BJ (cell line): ENCODE measurements at regions not wholly inside any gene's neighbourhood (a gene's known extent, or its start where the extent isn't known, plus 50 kb on each side); places are given as distances from the start of the nearest gene placed in this dataset.

Source experiments
- CTCF ChIA-PET: fragments of 350-600 bp; formaldehyde crosslinking; extraction: SDS; loops from one replicate; lab custom pipeline; 2021; ENCODE audit warnings: antibody characterized with exemption, inconsistent platforms; lab: Yijun Ruan, JAX
- POLR2A ChIA-PET: fragments of 300-600 bp; sonication (Branson Sonifier 250); formaldehyde crosslinking; extraction: SDS; loops from one replicate; lab custom pipeline; 2021; ENCODE audit warnings: antibody characterized with exemption; lab: Charles Lee
- DNase-seq: peaks from one replicate; pipeline ENCODE4 v3.0.0-alpha.2; 2011; ENCODE audit warnings: low read depth
- H3K27me3 ChIP-seq: 2 replicates; pipeline ENCODE4 v1.6.0; 2011; ENCODE audit warnings: low read length; ENCODE audit not compliant: control insufficient read depth, insufficient read depth
- H3K36me3 ChIP-seq: 2 replicates; pipeline ENCODE4 v1.5.1; 2011; ENCODE audit warnings: low read length; ENCODE audit not compliant: control insufficient read depth, insufficient read depth
- H3K4me3 ChIP-seq: 2 replicates; pipeline ENCODE4 v1.5.1; 2011; ENCODE audit warnings: low read depth, mild to moderate bottlenecking, control low read depth, low read length
- CTCF ChIP-seq: IDR thresholded peaks from 2 replicates; pipeline ENCODE4 v1.5.1; 2011; ENCODE audit warnings: low read depth, mild to moderate bottlenecking, control low read depth, inconsistent platforms, low read length, moderate library complexity; ENCODE audit not compliant: insufficient read depth

- CTCF ChIA-PET: no interaction called here
- no peaks in the 10 kb centered on the region for H3K36me3 ChIP-seq
- POLR2A ChIA-PET: no interaction called here
- no peaks in the 10 kb centered on the region for H3K27me3 ChIP-seq
- no peak overlapping the region for H3K4me3 ChIP-seq
- no peak for DNase-seq
- no peak for TF ChIP-seq CTCF
Observed at GRCh38 chr18:28571929-28572328, 395.0 kb upstream of the CDH2 start.

- CTCF ChIA-PET: interaction anchor here (0.6 kb wide), 1 partner anchor 16 kb away, joined by 3 read pairs; no protein-coding TSS in a partner anchor
- POLR2A ChIA-PET: no interaction called here
- no peak overlapping the region for H3K4me3 ChIP-seq
- no peaks in the 10 kb centered on the region for H3K27me3 ChIP-seq
- H3K36me3 ChIP-seq: no peaks in the 10 kb centered on the region
- DNase-seq: no peak
- no peak for TF ChIP-seq CTCF
Observed at GRCh38 chr18:28560331-28560730, 383.4 kb upstream of the CDH2 start.

DNA sequence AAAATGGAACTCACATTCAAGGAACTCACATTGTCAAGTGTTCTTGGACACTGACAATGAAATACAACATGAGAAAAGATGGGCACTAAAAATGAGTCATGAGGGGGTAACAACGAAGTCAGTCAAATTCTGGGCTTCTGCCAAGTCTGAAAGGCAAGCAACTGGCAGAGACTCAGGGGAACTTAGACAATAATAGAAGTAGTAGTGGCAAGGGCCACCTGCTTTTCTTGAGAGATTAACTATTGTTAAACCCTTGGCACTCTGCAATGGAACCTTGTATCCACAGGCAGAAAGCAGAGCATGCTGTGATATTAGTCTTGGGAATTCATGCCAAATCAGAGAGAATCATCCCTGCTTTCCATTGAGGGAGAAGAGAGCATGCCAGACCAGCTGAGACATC lies 382.6 kb upstream of the CDH2 start:
- POLR2A ChIA-PET: no interaction called here
- H3K27me3 ChIP-seq: no peaks in the 10 kb centered on the region
- no peaks in the 10 kb centered on the region for H3K36me3 ChIP-seq
- no peak for TF ChIP-seq CTCF
- DNase-seq: no peak
- CTCF ChIA-PET: interaction anchor here (0.6 kb wide), 1 partner anchor 1264 kb away, joined by 3 read pairs; no protein-coding TSS in a partner anchor
- no peak overlapping the region for H3K4me3 ChIP-seq

DNA sequence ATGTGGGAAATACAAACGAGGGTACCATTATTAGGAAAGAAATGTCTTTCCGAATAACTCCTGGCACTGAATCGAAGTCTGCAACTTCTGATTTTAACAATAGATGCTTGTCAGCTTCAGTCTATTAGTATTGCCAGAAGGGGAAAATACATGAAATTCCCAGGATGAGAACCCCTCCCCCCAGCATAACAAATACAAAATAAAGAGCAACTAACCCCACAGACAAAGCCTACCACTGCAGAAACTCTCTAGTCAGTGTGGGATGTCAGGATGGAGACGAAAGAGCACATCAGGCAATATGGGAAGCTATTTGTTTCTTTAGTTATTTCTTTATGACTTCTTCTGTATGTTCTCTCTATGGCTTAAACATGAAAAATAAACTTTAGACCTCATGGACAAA lies 365.0 kb upstream of the CDH2 start:
- no peaks in the 10 kb centered on the region for H3K36me3 ChIP-seq
- no peaks in the 10 kb centered on the region for H3K27me3 ChIP-seq
- ChIA-PET CTCF (no interaction called here), POLR2A (no interaction called here)
- no peak overlapping the region for H3K4me3 ChIP-seq
- TF ChIP-seq CTCF: no peak
- DNase-seq: no peak

- H3K36me3 ChIP-seq: no peaks in the 10 kb centered on the region
- ChIA-PET POLR2A (no interaction called here), CTCF (no interaction called here)
- H3K4me3 ChIP-seq: no peak overlapping the region
- no peak for DNase-seq
- no peaks in the 10 kb centered on the region for H3K27me3 ChIP-seq
- TF ChIP-seq CTCF: no peak
Observed at GRCh38 chr18:28541276-28541930, 364.5 kb upstream of the CDH2 start.
